Neuronal stem cell (in vitro differentiated cells): ENCODE measurements at regions not wholly inside any gene's neighbourhood (a gene's known extent, or its start where the extent isn't known, plus 50 kb on each side); places are given as distances from the start of the nearest gene placed in this dataset.

Experiments
- DNase-seq: peaks from one replicate; pipeline ENCODE4 v3.0.0-alpha.2; 2013; ENCODE audit warnings: low spot score
- H2AFZ ChIP-seq: one replicate; pipeline ENCODE4 v1.6.1; 2013; ENCODE audit warnings: mild to moderate bottlenecking, low read length, inconsistent platforms
- H2AK5ac ChIP-seq: 2 replicates; pipeline ENCODE4 v1.6.1; 2013; ENCODE audit warnings: low read depth, mild to moderate bottlenecking, inconsistent platforms, low read length, moderate library complexity, mixed read lengths
- H2BK120ac ChIP-seq: 2 replicates; pipeline ENCODE4 v1.6.1; 2013; ENCODE audit warnings: low read depth, mild to moderate bottlenecking, inconsistent platforms, low read length, moderate library complexity, mixed read lengths
- H2BK12ac ChIP-seq: one replicate; pipeline ENCODE4 v1.6.1; 2013; ENCODE audit warnings: low read length, inconsistent platforms
- H2BK15ac ChIP-seq: 2 replicates; pipeline ENCODE4 v1.6.1; 2013; ENCODE audit warnings: mild to moderate bottlenecking, low read length, inconsistent platforms, mixed read lengths
- H2BK5ac ChIP-seq: one replicate; pipeline ENCODE4 v1.6.1; 2013; ENCODE audit warnings: inconsistent platforms, mild to moderate bottlenecking, low read length, moderate library complexity
- H3K14ac ChIP-seq: one replicate; pipeline ENCODE4 v1.6.1; 2013; ENCODE audit warnings: low read length, inconsistent platforms
- H3K18ac ChIP-seq: 2 replicates; pipeline ENCODE4 v1.6.1; 2013; ENCODE audit warnings: low read length, inconsistent platforms
- H3K23ac ChIP-seq: 2 replicates; pipeline ENCODE4 v1.6.1; 2013; ENCODE audit warnings: low read depth, mild to moderate bottlenecking, mixed read lengths, low read length, inconsistent platforms; ENCODE audit not compliant: poor library complexity
- H3K27ac ChIP-seq: replicated peaks from 3 replicates; pipeline ENCODE4 v1.5.1; 2013; ENCODE audit warnings: low read length, inconsistent platforms
- H3K27me3 ChIP-seq, 3 experiments: 2 replicates each; pipeline ENCODE4 v1.6.1; 2013; ENCODE audit warnings: low read length in 3 of 3, mild to moderate bottlenecking in 2 of 3, inconsistent platforms in 1 of 3, low read depth in 1 of 3, mixed read lengths in 1 of 3, moderate library complexity in 1 of 3; ENCODE audit not compliant: control insufficient read depth in 3 of 3, insufficient read depth in 3 of 3
- H3K36me3 ChIP-seq, 2 donors: replicated peaks in 1 of 2; 2 replicates each; pipeline ENCODE4 v1.6.1; 2013; ENCODE audit warnings: low read length in 2 of 2; ENCODE audit not compliant: control insufficient read depth in 2 of 2, insufficient read depth in 2 of 2
- H3K4ac ChIP-seq: 2 replicates; pipeline ENCODE4 v1.6.1; 2013; ENCODE audit warnings: inconsistent platforms, mild to moderate bottlenecking, low read length, moderate library complexity
- H3K4me1 ChIP-seq, 2 donors: 1 replicate in 1 of 2; 2 replicates in 1 of 2; pipeline ENCODE4 v1.6.1; 2013; ENCODE audit warnings: low read length in 2 of 2, low read depth in 1 of 2; ENCODE audit not compliant: control insufficient read depth in 2 of 2, insufficient read depth in 1 of 2
- H3K4me2 ChIP-seq: one replicate; pipeline ENCODE4 v1.6.1; 2013; ENCODE audit warnings: mild to moderate bottlenecking, low read length, inconsistent platforms; ENCODE audit not compliant: insufficient read depth, poor library complexity, severe bottlenecking
- H3K4me3 ChIP-seq, 2 donors: 2 replicates each; pipeline ENCODE4 v1.5.1; 2013; ENCODE audit warnings: low read length in 2 of 2, mild to moderate bottlenecking in 2 of 2, inconsistent platforms in 1 of 2, moderate library complexity in 1 of 2
- H3K79me1 ChIP-seq: one replicate; pipeline ENCODE4 v1.6.1; 2013; ENCODE audit warnings: low read depth, mild to moderate bottlenecking, inconsistent platforms, low read length, moderate library complexity
- H3K9ac ChIP-seq: one replicate; pipeline ENCODE4 v1.6.1; 2013; ENCODE audit warnings: mild to moderate bottlenecking, low read depth, low read length, inconsistent platforms; ENCODE audit not compliant: poor library complexity
- H3K9me3 ChIP-seq, 2 donors: replicated peaks in 1 of 2; 2 replicates each; pipeline versions ENCODE3 to v1.6.1; 2013; ENCODE audit warnings: low read length in 2 of 2, mild to moderate bottlenecking in 2 of 2, inconsistent platforms in 1 of 2, low read depth in 1 of 2, mixed read lengths in 1 of 2, moderate library complexity in 1 of 2; ENCODE audit not compliant: control insufficient read depth in 2 of 2, insufficient read depth in 1 of 2
- H4K8ac ChIP-seq: one replicate; pipeline ENCODE4 v1.6.1; 2013; ENCODE audit warnings: low read depth, mild to moderate bottlenecking, inconsistent platforms, low read length, moderate library complexity
- H4K91ac ChIP-seq: one replicate; pipeline ENCODE4 v1.6.1; 2013; ENCODE audit warnings: low read length, low read depth, mild to moderate bottlenecking, inconsistent platforms; ENCODE audit not compliant: poor library complexity
- WGBS, 2 donors: extraction: QIAGEN DNeasy Blood & Tissue Kit; methylation state at CpG; one replicate each; pipeline ENCODE4 v1.1.7; 2013; ENCODE audit warnings: missing lambda C conversion rate in 2 of 2, mixed read lengths in 1 of 2; ENCODE audit not compliant: insufficient read length in 2 of 2, insufficient replicate concordance in 1 of 2; ENCODE audit errors: extremely low coverage in 2 of 2; 5-methylcytosine and 5-hydroxymethylcytosine counted together

DNA sequence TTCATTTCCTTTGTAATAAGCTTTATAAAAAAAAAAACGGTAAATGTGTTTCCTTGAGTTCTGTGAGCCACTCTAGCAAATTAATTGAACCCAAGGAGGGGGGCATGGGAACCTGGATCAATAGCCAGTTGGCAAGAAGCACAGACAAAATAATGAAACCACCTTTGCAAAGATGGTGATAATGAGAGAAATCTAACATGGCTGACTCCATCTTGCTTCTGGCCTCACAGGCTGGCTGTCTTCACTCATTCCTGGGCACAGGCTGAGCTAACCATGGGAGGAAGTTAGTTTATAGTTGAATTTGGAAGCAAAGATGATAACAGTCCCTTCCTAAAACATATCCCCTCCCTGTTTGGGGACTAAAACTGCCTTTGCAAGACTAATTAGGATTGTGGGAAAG is 95.1 kb downstream of the B3GNT2 start:
- no peak overlapping the region for H3K14ac ChIP-seq
- H3K4me1 ChIP-seq, result peaks cover 4 to 9% of the 10 kb centered on the region in 2 donors
- peak overlapping the region; percentile 59 for H2AFZ ChIP-seq
- H3K9me3 ChIP-seq, result no peaks in the 10 kb centered on the region
- no peak overlapping the region for H2BK12ac ChIP-seq
- H2BK120ac ChIP-seq, result no peak overlapping the region
- no peak overlapping the region for H4K91ac ChIP-seq
- H2BK15ac ChIP-seq, result no peak overlapping the region
- no CpG with 5 or more reads among the region's 1 CpG for WGBS, 2 donors
- no peak overlapping the region for H3K4me3 ChIP-seq
- no peak overlapping the region for H3K4ac ChIP-seq
- H3K27me3 ChIP-seq, result peaks cover 0 to 2% (median 0%) of the 10 kb centered on the region in 3 experiments
- no peak overlapping the region for H4K8ac ChIP-seq
- no peak overlapping the region for H3K9ac ChIP-seq
- H3K27ac ChIP-seq, result no peak overlapping the region
- no peak overlapping the region for H3K4me2 ChIP-seq
- no peaks in the 10 kb centered on the region for H3K79me1 ChIP-seq
- H3K23ac ChIP-seq, result no peak overlapping the region
- H2BK5ac ChIP-seq, result no peak overlapping the region
- H2AK5ac ChIP-seq, result no peak overlapping the region
- no peak overlapping the region for H3K18ac ChIP-seq
- H3K36me3 ChIP-seq, result no peaks in the 10 kb centered on the region
- DNase-seq, result no peak

DNA sequence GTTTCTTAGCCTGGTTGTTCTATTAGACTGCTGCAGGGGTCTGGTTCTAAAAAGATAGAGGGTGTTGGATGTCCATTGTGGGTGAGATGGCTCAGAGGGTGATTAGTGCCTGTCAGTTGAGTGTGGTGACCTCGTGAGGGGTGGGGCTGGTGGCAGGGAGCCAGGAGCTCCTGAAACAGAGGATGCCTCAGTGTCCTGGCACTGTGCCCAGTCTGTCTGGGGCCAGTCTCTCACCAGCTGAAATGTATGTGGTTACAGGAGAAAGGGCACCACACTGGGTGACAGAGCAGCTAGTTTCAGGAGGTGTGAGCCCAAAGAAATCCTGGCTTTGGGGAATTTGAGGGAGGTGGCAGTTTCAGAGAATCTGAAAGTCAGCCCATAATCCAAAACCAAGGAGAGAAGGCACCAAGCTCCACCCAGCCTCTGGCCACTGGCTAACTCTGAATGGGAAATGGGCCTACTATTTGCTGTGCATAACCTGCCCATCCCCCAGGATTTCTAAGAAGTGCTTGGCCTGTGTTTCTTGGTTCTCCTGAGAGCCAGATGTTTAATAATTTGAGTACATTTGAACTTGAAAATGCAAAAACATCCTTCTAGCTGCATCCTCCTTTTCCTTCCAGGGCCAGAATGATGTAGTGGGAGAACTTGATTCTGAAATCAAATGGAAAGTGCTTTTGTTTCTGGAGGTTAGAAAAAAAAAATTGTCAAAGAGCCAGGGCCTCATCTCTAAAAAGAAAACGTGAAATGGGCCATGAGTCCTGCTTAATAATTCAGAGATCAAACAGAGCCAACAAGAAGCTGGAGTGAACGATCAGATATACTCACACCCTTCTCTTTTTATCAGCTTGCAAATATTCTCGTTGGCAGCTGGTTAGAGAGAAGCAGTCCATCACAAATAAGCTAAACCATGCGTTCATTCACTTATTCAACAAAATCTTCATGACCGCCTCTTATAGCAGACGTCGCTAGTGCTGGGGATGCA is 92.3 kb downstream of the B3GNT2 start:
- no peak overlapping the region for H3K4me3 ChIP-seq
- no peak overlapping the region for H2BK12ac ChIP-seq
- peaks cover 0 to under 1% of the 10 kb centered on the region in 2 donors for H3K4me1 ChIP-seq
- no peak overlapping the region for H4K8ac ChIP-seq
- H3K23ac ChIP-seq, result no peak overlapping the region
- DNase-seq, result no peak
- H3K14ac ChIP-seq, result no peak overlapping the region
- no peaks in the 10 kb centered on the region for H3K36me3 ChIP-seq
- no CpG with 5 or more reads among the region's 8 CpGs for WGBS, 2 donors
- no peaks in the 10 kb centered on the region for H3K79me1 ChIP-seq
- no peak overlapping the region for H2AFZ ChIP-seq
- H2BK5ac ChIP-seq, result no peak overlapping the region
- no peak overlapping the region for H2BK120ac ChIP-seq
- H3K18ac ChIP-seq, result no peak overlapping the region
- H2AK5ac ChIP-seq, result no peak overlapping the region
- no peak overlapping the region for H3K4me2 ChIP-seq
- H4K91ac ChIP-seq, result no peak overlapping the region
- no peaks in the 10 kb centered on the region for H3K27me3 ChIP-seq
- no peak overlapping the region for H3K9ac ChIP-seq
- no peak overlapping the region for H2BK15ac ChIP-seq
- H3K4ac ChIP-seq, result no peak overlapping the region
- no peak overlapping the region for H3K27ac ChIP-seq
- peaks cover 0 to 4% of the 10 kb centered on the region in 2 donors for H3K9me3 ChIP-seq

DNA sequence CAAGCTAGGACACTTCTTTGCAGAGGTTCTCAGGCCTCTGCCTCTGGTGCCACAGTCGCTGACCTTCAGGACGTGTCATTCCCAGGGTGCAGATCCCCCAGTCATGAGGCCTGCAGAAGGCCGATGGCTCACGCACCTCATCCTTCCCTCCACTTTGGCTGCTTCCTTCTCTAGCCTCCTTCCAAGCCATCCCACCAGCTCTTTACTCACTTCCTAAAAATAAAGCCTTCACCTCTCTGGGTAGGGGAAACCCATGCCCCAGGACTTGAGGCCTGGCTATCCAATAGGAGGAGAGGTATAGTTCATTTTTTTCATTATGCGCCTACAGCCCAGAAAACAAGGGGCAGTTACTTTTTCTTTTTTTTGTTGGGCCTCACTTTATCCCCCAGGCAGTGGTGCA is 91.4 kb downstream of the B3GNT2 start:
- H2BK15ac ChIP-seq, result no peak overlapping the region
- no peaks in the 10 kb centered on the region for H3K79me1 ChIP-seq
- H3K4me1 ChIP-seq, result no peaks in the 10 kb centered on the region
- H3K4ac ChIP-seq, result no peak overlapping the region
- no peak overlapping the region for H2AFZ ChIP-seq
- no peak overlapping the region for H2BK12ac ChIP-seq
- no peak overlapping the region for H3K23ac ChIP-seq
- no peak overlapping the region for H2AK5ac ChIP-seq
- no peak overlapping the region for H3K18ac ChIP-seq
- no peak overlapping the region for H3K9ac ChIP-seq
- H2BK120ac ChIP-seq, result no peak overlapping the region
- no peaks in the 10 kb centered on the region for H3K36me3 ChIP-seq
- no peak overlapping the region for H3K4me2 ChIP-seq
- no peak overlapping the region for H2BK5ac ChIP-seq
- H3K9me3 ChIP-seq, result peaks cover 0 to 4% of the 10 kb centered on the region in 2 donors
- no peak overlapping the region for H4K91ac ChIP-seq
- no peak overlapping the region for H3K4me3 ChIP-seq
- DNase-seq, result no peak
- H3K14ac ChIP-seq, result no peak overlapping the region
- WGBS, 2 donors, result no CpG with 5 or more reads among the region's 5 CpGs
- H3K27ac ChIP-seq, result no peak overlapping the region
- H3K27me3 ChIP-seq, result no peaks in the 10 kb centered on the region
- H4K8ac ChIP-seq, result no peak overlapping the region

DNA sequence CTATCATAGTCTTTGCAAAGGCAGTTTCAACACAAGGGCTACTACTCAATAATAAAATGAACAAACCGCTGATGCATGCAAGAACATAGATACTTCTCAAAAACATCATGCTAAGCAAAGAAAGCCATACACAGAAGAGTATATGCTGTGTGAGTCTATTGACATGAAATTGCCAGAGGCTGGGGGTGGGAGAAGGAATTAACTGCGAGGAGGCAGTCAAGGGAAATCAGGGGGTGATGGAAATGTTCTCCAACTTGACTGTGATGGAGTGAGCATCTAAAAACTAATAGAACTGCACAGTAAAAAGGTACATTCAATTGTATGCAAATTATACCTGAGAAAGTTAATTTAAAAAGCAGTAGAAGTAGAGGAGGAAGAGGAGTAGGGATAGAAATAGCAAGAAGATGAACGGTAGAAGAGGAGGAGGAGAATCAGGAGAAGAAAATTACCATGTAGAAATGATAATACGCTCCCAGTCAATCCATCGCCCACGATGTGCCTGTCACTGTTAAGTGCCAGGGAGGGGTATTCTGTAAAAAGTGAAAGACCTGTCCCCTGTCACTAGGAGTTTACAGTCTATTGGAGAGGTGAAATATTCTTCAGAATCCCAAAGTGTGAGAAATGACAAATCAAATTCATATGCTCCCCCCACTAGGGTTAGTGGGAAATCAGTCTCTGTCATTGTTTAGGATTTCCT is 90.3 kb downstream of the B3GNT2 start:
- Histone ChIP-seq H2BK5ac (no peak overlapping the region), H3K4ac (no peak overlapping the region), H4K91ac (no peak overlapping the region), H3K27me3 (no peaks in the 10 kb centered on the region), H3K9ac (no peak overlapping the region), H2AFZ (no peak overlapping the region), H3K14ac (no peak overlapping the region), H3K4me1 (no peaks in the 10 kb centered on the region), H4K8ac (no peak overlapping the region), H3K4me2 (no peak overlapping the region), H2BK15ac (no peak overlapping the region), H3K9me3 (peaks cover 0 to 4% of the 10 kb centered on the region in 2 donors), H2AK5ac (no peak overlapping the region), H3K36me3 (no peaks in the 10 kb centered on the region), H3K27ac (no peak overlapping the region), H2BK12ac (no peak overlapping the region), H3K79me1 (no peaks in the 10 kb centered on the region), H2BK120ac (no peak overlapping the region), H3K18ac (no peak overlapping the region), H3K4me3 (no peak overlapping the region), H3K23ac (no peak overlapping the region)
- no CpG with 5 or more reads among the region's 6 CpGs for WGBS, 2 donors
- no peak for DNase-seq
